Testis (tissue), 2 donors: ENCODE measurements at regions not wholly inside any gene's neighbourhood (a gene's known extent, or its start where the extent isn't known, plus 50 kb on each side); places are given as distances from the start of the nearest gene placed in this dataset.

Experiments
- DNase-seq: peaks from one replicate; pipeline ENCODE4 v3.0.0-alpha.2; 2019
- H3K27ac ChIP-seq, 2 donors: fragments of 200-600 bp; sonication (generic); one replicate each; pipeline ENCODE4 v1.5.1; 2019
- H3K27me3 ChIP-seq: fragments of 200-600 bp; sonication (generic); one replicate; pipeline ENCODE4 v1.5.1; 2019
- H3K36me3 ChIP-seq: fragments of 200-600 bp; sonication (generic); one replicate; pipeline ENCODE4 v1.5.1; 2017; ENCODE audit warnings: low read depth; ENCODE audit errors: missing control alignments
- H3K4me1 ChIP-seq: fragments of 200-600 bp; sonication (generic); one replicate; pipeline ENCODE4 v1.5.1; 2019
- H3K4me3 ChIP-seq, 2 donors: fragments of 200-600 bp; sonication (generic); one replicate each; pipeline ENCODE4 v1.5.1; 2017 to 2019
- H3K9me3 ChIP-seq: fragments of 200-600 bp; sonication (generic); one replicate; pipeline ENCODE4 v1.5.1; 2017
- POLR2A ChIP-seq: fragments of 450-650 bp; IDR thresholded peaks from one replicate; pipeline ENCODE4 v1.6.1; 2017; ENCODE audit warnings: antibody characterized with exemption, mild to moderate bottlenecking, moderate library complexity
- WGBS, 2 donors: methylation state at CpG; one replicate each; pipeline ENCODE4 v1.1.5; 2018; 5-methylcytosine and 5-hydroxymethylcytosine counted together
- intact Hi-C: fragments of 100-400 bp; cut with DNase I; formaldehyde crosslinking; loops from one replicate; pipeline ENCODE4 v1.15.1; 2023; ENCODE audit warnings: low total_unique reads
- TF ChIP-seq, protein P1 (sequence below), 3 experiments: fragments of 450-650 bp in 2 of 3; fragments of 200-600 bp in 1 of 3; sonication (generic) in 1 of 3; IDR thresholded peaks; one replicate each; pipeline ENCODE4 v1.5.1; 2016 to 2019; ENCODE audit warnings: antibody characterized with exemption in 3 of 3, mild to moderate bottlenecking in 2 of 3, moderate library complexity in 1 of 3

DNA sequence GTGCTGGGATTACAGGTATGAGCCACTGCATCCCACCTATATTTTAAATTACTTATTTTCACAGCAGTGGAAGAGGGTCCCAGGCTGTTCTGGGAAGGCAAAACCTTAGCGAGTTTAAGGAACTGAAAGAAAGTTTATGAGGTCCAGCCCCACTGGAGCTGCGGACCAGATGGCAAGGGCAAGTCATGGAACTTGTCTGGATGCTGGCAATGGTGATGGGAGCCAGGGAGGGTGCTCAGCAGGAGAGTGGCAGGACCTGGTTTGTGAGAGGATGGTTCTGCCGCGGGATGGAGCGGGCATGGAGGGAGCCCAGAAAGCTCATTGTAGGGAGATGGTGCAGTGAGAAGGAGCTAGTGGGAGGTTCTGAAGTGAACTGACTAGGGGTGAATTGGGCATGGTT is 50.6 kb upstream of the SLC45A1 start:
- Histone ChIP-seq H3K27me3 (no peaks in the 10 kb centered on the region), H3K9me3 (no peaks in the 10 kb centered on the region), H3K36me3 (no peaks in the 10 kb centered on the region), H3K4me3 (no peak overlapping the region), H3K27ac (no peak overlapping the region), H3K4me1 (no peaks in the 10 kb centered on the region)
- intact Hi-C loops, result no loop called here
- DNase-seq, result no peak
- WGBS, 2 donors, result 65 to 72% methylated on average over 5 of the region's 5 CpGs
- no peak for TF ChIP-seq POLR2A
- TF ChIP-seq, protein P1, sequence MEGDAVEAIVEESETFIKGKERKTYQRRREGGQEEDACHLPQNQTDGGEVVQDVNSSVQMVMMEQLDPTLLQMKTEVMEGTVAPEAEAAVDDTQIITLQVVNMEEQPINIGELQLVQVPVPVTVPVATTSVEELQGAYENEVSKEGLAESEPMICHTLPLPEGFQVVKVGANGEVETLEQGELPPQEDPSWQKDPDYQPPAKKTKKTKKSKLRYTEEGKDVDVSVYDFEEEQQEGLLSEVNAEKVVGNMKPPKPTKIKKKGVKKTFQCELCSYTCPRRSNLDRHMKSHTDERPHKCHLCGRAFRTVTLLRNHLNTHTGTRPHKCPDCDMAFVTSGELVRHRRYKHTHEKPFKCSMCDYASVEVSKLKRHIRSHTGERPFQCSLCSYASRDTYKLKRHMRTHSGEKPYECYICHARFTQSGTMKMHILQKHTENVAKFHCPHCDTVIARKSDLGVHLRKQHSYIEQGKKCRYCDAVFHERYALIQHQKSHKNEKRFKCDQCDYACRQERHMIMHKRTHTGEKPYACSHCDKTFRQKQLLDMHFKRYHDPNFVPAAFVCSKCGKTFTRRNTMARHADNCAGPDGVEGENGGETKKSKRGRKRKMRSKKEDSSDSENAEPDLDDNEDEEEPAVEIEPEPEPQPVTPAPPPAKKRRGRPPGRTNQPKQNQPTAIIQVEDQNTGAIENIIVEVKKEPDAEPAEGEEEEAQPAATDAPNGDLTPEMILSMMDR (IDR thresholded peaks at IDR 0.05), result no peak

DNA sequence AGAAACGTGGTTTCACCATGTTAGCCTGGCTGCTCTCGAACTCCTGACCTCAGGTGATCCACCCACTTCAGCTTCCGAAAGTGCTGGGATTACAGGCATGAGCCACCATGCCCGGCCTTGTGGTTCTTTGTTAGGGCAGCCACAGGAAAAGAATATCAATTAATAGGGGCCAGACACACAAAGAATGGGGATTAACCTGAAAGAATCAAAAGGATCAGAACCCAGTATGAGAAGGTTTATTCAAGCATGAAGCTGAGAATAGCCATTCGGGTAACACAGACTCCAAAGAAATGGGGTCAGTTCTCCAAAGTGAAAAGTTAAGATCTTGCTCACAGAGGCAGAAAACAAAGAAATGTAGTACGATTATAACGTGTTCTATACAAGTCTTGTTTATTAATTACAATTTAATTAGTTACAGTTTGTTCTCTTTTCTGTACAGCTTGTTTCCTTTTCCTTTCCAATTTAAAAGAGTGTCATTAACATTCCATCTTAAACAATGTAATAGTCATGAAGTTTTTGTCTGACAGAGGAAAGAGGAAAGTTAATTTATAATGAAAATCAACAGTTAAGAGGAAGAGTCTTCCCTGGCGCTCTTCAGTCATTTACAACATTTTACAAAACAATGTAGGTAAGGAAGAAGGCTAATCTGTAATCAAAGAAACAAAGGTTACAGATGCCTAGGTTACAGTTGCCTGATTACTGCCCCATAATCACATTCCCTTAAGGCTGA is 51.3 kb upstream of the SLC45A1 start:
- intact Hi-C loops, result no loop called here

DNA sequence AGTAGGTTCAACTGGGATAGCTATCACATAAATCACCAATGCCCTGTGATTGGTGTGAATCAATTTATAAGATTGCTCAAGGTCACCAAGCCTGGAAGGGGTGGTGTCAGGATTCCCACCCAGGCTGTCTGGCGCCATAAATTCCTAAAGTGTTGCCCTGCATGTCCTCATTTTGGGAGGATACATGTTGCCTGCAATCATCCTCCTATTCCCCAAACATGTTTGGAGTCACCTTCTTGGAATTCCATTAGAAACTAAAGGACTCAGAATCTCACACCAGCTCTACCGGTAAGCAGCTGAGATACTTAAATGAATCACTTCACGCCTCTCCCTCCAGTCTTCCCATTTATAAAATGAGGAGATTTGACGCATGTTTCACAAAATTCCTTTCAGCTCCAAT is 54.1 kb upstream of the SLC45A1 start:
- no peak overlapping the region for H3K4me3 ChIP-seq
- H3K27ac ChIP-seq, result no peak overlapping the region
- no peak for DNase-seq
- no peaks in the 10 kb centered on the region for H3K9me3 ChIP-seq
- H3K4me1 ChIP-seq, result no peaks in the 10 kb centered on the region
- H3K27me3 ChIP-seq, result no peaks in the 10 kb centered on the region
- no peaks in the 10 kb centered on the region for H3K36me3 ChIP-seq
- WGBS, 2 donors, result 87 to 92% methylated on average over 4 of the region's 4 CpGs
- TF ChIP-seq, protein P1 (IDR thresholded peaks at IDR 0.05), result no peak
- TF ChIP-seq POLR2A, result no peak
- intact Hi-C loops, result no loop called here

More for the DNA sequence above, 51.3 kb upstream of the SLC45A1 start:
- no peaks in the 10 kb centered on the region for H3K9me3 ChIP-seq
- no peaks in the 10 kb centered on the region for H3K36me3 ChIP-seq
- TF ChIP-seq POLR2A, result no peak
- TF ChIP-seq, protein P1 (IDR thresholded peaks at IDR 0.05), result no peak
- WGBS, 2 donors, result 45 to 53% methylated on average over 8 of the region's 8 CpGs
- no peak for DNase-seq
- no peaks in the 10 kb centered on the region for H3K27me3 ChIP-seq
- H3K4me1 ChIP-seq, result no peaks in the 10 kb centered on the region
- H3K27ac ChIP-seq, result peak overlapping the region in 1 of 2 donors; percentile 32
- no peak overlapping the region for H3K4me3 ChIP-seq

DNA sequence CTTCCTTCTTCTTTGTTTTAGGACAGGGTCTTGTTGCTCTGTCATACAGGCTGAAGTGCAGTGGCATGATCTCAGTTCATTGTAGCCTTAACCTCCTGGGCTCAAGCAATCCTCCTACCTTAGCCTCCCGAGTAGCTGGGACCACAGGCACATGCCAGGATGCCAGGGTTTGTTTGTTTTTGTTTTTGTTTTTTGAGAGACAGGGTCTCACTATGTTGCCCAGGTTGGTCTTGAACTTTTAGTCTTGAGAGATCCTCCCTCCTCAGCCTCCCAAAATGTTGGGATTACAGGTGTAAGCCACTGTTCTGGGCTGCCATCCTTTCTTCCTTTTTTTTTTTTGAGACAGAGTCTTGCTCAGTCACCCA is 56.5 kb upstream of the SLC45A1 start:
- 84 to 87% methylated on average over 1 of the region's 1 CpG for WGBS, 2 donors
- TF ChIP-seq, protein P1 (IDR thresholded peaks at IDR 0.05), result no peak
- TF ChIP-seq POLR2A, result no peak
- Histone ChIP-seq H3K4me1 (no peaks in the 10 kb centered on the region), H3K4me3 (no peak overlapping the region), H3K27ac (no peak overlapping the region), H3K36me3 (no peaks in the 10 kb centered on the region), H3K9me3 (no peaks in the 10 kb centered on the region), H3K27me3 (no peaks in the 10 kb centered on the region)
- no peak for DNase-seq
- intact Hi-C loops, result no loop called here
